ENCODE measurements at regions not wholly inside any gene's neighbourhood (a gene's known extent, or its start where the extent isn't known, plus 50 kb on each side); places are given as distances from the start of the nearest gene placed in this dataset.

DNA sequence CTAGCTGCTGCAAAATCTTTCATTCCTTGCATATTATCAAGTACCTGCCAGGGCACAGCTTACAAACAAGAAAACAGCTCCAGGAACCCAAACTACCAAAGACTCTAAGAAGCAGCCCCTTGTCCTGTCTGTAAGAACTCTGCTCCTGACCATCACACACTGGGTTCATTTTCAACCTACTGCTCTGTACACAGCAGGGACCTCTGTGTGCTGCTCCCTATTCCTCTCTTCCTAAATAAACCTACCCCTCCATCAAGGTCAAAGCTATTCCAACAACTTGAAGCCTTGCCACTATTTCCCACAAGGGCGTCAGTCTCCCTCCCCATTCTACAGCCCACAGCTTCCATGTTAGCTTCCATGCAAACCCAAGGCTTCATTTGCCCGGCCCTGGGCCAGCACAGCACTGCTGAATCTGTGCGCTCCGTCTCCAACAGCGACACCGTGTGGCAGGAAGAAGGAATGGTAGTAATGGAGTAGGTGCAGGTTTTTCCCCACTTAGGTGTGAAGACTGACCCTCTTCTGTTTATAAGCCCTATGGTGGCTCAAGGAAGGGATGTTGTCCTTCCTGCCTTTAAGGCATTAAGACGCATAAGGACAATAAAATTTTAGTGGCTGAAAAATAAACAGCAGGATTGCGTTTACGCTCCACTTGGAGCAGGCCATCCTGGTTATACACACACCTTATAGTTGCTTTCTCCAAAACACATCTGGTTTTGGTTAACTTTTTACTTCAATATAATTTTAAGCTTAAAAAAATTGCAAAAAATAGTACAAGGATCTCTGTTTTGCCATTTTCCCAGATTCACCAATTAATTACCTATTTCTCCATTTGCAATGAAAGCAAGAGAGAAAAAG lies 115.2 kb upstream of the NXT1 start (continued):
- TF ChIP-seq, protein P1, sequence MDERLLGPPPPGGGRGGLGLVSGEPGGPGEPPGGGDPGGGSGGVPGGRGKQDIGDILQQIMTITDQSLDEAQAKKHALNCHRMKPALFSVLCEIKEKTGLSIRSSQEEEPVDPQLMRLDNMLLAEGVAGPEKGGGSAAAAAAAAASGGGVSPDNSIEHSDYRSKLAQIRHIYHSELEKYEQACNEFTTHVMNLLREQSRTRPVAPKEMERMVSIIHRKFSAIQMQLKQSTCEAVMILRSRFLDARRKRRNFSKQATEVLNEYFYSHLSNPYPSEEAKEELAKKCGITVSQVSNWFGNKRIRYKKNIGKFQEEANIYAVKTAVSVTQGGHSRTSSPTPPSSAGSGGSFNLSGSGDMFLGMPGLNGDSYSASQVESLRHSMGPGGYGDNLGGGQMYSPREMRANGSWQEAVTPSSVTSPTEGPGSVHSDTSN (CRISPR knock-in tag; IDR thresholded peaks at IDR 0.05; ENCODE audit: low read depth) = no peak
- TF ChIP-seq, protein P1 (tag; conservative IDR thresholded peaks at IDR 0.05; ENCODE audit: low read depth) = no peak
- TF ChIP-seq, protein P2, sequence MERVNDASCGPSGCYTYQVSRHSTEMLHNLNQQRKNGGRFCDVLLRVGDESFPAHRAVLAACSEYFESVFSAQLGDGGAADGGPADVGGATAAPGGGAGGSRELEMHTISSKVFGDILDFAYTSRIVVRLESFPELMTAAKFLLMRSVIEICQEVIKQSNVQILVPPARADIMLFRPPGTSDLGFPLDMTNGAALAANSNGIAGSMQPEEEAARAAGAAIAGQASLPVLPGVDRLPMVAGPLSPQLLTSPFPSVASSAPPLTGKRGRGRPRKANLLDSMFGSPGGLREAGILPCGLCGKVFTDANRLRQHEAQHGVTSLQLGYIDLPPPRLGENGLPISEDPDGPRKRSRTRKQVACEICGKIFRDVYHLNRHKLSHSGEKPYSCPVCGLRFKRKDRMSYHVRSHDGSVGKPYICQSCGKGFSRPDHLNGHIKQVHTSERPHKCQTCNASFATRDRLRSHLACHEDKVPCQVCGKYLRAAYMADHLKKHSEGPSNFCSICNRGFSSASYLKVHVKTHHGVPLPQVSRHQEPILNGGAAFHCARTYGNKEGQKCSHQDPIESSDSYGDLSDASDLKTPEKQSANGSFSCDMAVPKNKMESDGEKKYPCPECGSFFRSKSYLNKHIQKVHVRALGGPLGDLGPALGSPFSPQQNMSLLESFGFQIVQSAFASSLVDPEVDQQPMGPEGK (CRISPR knock-in tag; IDR thresholded peaks at IDR 0.05; ENCODE audit: borderline replicate concordance) = no peak
- TF ChIP-seq, protein P3, sequence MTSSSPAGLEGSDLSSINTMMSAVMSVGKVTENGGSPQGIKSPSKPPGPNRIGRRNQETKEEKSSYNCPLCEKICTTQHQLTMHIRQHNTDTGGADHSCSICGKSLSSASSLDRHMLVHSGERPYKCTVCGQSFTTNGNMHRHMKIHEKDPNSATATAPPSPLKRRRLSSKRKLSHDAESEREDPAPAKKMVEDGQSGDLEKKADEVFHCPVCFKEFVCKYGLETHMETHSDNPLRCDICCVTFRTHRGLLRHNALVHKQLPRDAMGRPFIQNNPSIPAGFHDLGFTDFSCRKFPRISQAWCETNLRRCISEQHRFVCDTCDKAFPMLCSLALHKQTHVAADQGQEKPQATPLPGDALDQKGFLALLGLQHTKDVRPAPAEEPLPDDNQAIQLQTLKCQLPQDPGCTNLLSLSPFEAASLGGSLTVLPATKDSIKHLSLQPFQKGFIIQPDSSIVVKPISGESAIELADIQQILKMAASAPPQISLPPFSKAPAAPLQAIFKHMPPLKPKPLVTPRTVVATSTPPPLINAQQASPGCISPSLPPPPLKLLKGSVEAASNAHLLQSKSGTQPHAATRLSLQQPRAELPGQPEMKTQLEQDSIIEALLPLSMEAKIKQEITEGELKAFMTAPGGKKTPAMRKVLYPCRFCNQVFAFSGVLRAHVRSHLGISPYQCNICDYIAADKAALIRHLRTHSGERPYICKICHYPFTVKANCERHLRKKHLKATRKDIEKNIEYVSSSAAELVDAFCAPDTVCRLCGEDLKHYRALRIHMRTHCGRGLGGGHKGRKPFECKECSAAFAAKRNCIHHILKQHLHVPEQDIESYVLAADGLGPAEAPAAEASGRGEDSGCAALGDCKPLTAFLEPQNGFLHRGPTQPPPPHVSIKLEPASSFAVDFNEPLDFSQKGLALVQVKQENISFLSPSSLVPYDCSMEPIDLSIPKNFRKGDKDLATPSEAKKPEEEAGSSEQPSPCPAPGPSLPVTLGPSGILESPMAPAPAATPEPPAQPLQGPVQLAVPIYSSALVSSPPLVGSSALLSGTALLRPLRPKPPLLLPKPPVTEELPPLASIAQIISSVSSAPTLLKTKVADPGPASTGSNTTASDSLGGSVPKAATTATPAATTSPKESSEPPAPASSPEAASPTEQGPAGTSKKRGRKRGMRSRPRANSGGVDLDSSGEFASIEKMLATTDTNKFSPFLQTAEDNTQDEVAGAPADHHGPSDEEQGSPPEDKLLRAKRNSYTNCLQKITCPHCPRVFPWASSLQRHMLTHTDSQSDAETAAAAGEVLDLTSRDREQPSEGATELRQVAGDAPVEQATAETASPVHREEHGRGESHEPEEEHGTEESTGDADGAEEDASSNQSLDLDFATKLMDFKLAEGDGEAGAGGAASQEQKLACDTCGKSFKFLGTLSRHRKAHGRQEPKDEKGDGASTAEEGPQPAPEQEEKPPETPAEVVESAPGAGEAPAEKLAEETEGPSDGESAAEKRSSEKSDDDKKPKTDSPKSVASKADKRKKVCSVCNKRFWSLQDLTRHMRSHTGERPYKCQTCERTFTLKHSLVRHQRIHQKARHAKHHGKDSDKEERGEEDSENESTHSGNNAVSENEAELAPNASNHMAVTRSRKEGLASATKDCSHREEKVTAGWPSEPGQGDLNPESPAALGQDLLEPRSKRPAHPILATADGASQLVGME (CRISPR knock-in tag; IDR thresholded peaks at IDR 0.05) = no peak
- TF ChIP-seq, protein P4, sequence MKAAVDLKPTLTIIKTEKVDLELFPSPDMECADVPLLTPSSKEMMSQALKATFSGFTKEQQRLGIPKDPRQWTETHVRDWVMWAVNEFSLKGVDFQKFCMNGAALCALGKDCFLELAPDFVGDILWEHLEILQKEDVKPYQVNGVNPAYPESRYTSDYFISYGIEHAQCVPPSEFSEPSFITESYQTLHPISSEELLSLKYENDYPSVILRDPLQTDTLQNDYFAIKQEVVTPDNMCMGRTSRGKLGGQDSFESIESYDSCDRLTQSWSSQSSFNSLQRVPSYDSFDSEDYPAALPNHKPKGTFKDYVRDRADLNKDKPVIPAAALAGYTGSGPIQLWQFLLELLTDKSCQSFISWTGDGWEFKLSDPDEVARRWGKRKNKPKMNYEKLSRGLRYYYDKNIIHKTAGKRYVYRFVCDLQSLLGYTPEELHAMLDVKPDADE (conservative IDR thresholded peaks at IDR 0.05; ENCODE audit: control insufficient read depth, low read depth, low read length) = no peak
- TF ChIP-seq BRD4 (IDR thresholded peaks at IDR 0.05) = no peak
- 0 out of 2 replicates have a peak, but pooled peaks have one; percentile 19 for TF ChIP-seq CREM (IDR thresholded peaks at IDR 0.05; ENCODE audit: low read depth)
- TF ChIP-seq BMI1 (IDR thresholded peaks at IDR 0.05; ENCODE audit: low read length) = no peak
- TF ChIP-seq, protein P5, sequence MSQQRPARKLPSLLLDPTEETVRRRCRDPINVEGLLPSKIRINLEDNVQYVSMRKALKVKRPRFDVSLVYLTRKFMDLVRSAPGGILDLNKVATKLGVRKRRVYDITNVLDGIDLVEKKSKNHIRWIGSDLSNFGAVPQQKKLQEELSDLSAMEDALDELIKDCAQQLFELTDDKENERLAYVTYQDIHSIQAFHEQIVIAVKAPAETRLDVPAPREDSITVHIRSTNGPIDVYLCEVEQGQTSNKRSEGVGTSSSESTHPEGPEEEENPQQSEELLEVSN (IDR thresholded peaks at IDR 0.05; ENCODE audit: borderline replicate concordance in 1 of 2, extremely low read depth in 1 of 2, insufficient read depth in 1 of 2, insufficient read length in 1 of 2, low read depth in 1 of 2, low read length in 1 of 2, poor library complexity in 1 of 2, severe bottlenecking in 1 of 2) = no peak
- TF ChIP-seq ARID2 (IDR thresholded peaks at IDR 0.05) = peak; percentile 61; the same call in 1 of the 2 replicates
- no peak for TF ChIP-seq ZNF174 (CRISPR knock-in tag; IDR thresholded peaks at IDR 0.05)
- TF ChIP-seq L3MBTL2 (IDR thresholded peaks at IDR 0.05) = peak; percentile 26; the same call in 1 of the 2 replicates
- TF ChIP-seq CBX1 (IDR thresholded peaks at IDR 0.05; ENCODE audit: low read depth) = no peak
